ENCODE measurements at regions not wholly inside any gene's neighbourhood (a gene's known extent, or its start where the extent isn't known, plus 50 kb on each side); places are given as distances from the start of the nearest gene placed in this dataset.

GRCh38 chr3:109642025-109642424 is 304.7 kb upstream of the DPPA4 start:
- TF ChIP-seq CTCF (IDR thresholded peaks at IDR 0.05) (no peak), POLR2A (IDR thresholded peaks at IDR 0.05) (no peak)

Measured in Peyer's patch (tissue), 4 donors.